ENCODE measurements at regions not wholly inside any gene's neighbourhood (a gene's known extent, or its start where the extent isn't known, plus 50 kb on each side); places are given as distances from the start of the nearest gene placed in this dataset.

DNA sequence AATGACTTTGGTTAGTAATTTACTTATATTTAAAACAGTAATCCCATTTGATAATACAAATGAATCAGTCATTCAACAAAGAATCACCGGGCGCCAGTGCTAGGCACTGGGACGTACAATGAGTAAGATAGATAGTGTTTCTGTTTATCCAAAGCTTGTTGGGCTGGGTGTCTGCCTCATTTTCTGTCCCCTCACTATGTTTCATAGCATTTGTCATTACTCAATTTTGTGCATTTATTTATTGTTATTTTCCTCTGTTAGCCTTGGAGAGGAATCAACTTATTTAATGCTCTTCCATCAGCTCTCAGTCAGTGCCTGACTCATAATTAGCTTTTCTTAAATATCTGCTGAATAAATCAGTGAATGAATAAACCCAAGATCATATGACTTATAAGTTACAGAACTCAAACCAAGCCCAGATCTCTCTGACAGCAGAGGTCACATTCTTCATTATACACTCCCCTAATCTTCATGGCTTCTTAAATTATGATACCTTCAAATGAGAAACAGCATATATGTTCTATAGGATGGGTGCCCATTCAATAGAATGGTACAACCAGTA, 86.2 kb downstream of the TSPAN8 start:
- H3K4me1 ChIP-seq: no peaks in the 10 kb centered on the region
- H3K4me3 ChIP-seq: no peak overlapping the region
- H3K27me3 ChIP-seq (replicated peaks in 1 of 7): no peaks in the 10 kb centered on the region
- intact Hi-C loops (cut with DNase I; ENCODE audit: low total_unique reads): no loop called here
- H3K9me3 ChIP-seq: no peaks in the 10 kb centered on the region
- no peak overlapping the region for H3K27ac ChIP-seq
- no peak for DNase-seq
- WGBS, 5 donors: 42 to 95% (median 88%) methylated on average over 3 of the region's 3 CpGs
- H3K36me3 ChIP-seq: no peaks in the 10 kb centered on the region
- no peak for TF ChIP-seq POLR2AphosphoS5 (IDR thresholded peaks at IDR 0.05)
- no peak for TF ChIP-seq POLR2A (IDR thresholded peaks at IDR 0.05)
- TF ChIP-seq, protein P1, sequence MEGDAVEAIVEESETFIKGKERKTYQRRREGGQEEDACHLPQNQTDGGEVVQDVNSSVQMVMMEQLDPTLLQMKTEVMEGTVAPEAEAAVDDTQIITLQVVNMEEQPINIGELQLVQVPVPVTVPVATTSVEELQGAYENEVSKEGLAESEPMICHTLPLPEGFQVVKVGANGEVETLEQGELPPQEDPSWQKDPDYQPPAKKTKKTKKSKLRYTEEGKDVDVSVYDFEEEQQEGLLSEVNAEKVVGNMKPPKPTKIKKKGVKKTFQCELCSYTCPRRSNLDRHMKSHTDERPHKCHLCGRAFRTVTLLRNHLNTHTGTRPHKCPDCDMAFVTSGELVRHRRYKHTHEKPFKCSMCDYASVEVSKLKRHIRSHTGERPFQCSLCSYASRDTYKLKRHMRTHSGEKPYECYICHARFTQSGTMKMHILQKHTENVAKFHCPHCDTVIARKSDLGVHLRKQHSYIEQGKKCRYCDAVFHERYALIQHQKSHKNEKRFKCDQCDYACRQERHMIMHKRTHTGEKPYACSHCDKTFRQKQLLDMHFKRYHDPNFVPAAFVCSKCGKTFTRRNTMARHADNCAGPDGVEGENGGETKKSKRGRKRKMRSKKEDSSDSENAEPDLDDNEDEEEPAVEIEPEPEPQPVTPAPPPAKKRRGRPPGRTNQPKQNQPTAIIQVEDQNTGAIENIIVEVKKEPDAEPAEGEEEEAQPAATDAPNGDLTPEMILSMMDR (IDR thresholded peaks at IDR 0.05 in 8 of 11, conservative IDR thresholded peaks at IDR 0.05 in 3 of 11): no peak

DNA sequence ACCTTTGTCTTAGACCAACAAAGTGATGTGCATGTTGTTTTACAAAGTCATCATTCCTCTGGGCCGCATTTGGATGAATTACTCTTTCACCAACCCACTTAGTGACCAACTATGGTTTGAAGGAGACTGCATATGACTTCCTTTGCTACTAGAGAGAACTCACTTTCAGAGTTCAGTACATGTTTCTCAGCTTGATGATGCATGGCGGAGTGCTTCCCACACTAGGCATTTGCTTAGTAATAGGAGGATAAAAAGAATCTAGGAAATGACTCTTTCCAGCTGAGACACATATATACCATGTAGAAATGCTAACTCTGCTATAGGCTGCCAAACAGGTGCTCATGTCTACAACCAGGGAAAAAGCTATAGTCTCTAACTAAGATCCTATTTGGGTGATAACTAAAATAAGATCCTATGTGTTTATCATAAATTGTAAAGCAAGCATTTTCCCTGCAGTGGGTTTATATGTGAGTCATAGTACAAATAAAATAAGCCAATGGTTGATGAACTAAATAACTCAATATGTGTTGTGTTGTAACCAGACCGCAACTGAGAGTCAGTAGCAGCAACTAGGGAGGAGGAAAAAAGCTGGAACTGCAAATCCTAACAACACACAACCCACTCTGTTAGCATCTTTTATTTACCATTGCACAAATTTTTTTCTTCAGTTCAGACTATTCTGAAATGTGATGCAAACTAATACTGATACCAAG, 87.2 kb downstream of the TSPAN8 start:
- 83 to 94% (median 92%) methylated on average over 3 of the region's 3 CpGs for WGBS, 5 donors
- no peaks in the 10 kb centered on the region for H3K4me1 ChIP-seq
- no peak for TF ChIP-seq POLR2AphosphoS5 (IDR thresholded peaks at IDR 0.05)
- TF ChIP-seq, protein P1 (IDR thresholded peaks at IDR 0.05 in 8 of 11, conservative IDR thresholded peaks at IDR 0.05 in 3 of 11): no peak
- no peak for TF ChIP-seq POLR2A (IDR thresholded peaks at IDR 0.05)
- H3K36me3 ChIP-seq: no peaks in the 10 kb centered on the region
- intact Hi-C loops (cut with DNase I; ENCODE audit: low total_unique reads): no loop called here
- no peaks in the 10 kb centered on the region for H3K27me3 ChIP-seq (replicated peaks in 1 of 7)
- no peak overlapping the region for H3K4me3 ChIP-seq
- no peak for DNase-seq
- H3K27ac ChIP-seq: no peak overlapping the region
- H3K9me3 ChIP-seq: no peaks in the 10 kb centered on the region

DNA sequence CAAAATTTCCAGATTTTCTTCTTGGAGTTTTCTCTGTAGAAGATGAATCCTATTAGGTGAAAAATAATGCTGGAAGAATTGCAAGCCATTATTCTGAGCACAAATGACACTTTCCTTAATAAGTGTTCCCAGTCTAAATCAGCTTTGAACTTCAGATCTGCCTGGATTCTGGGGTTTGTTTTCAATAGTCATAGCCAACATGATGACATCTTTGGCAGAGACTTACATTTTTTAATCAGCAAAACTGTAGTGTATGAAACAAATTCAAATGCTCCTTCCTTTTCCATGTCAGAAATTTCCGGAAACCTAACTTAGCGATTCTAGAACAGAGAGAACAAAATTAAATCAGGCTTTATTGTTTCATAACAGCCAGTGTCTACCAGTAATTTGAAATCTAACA, 88.5 kb downstream of the TSPAN8 start:
- no peaks in the 10 kb centered on the region for H3K4me1 ChIP-seq
- no peaks in the 10 kb centered on the region for H3K9me3 ChIP-seq
- H3K27me3 ChIP-seq (replicated peaks in 1 of 7): no peaks in the 10 kb centered on the region
- DNase-seq: no peak
- H3K4me3 ChIP-seq: no peak overlapping the region
- H3K36me3 ChIP-seq: no peaks in the 10 kb centered on the region
- no peak for TF ChIP-seq POLR2A (IDR thresholded peaks at IDR 0.05)
- TF ChIP-seq POLR2AphosphoS5 (IDR thresholded peaks at IDR 0.05): no peak
- TF ChIP-seq, protein P1 (IDR thresholded peaks at IDR 0.05 in 8 of 11, conservative IDR thresholded peaks at IDR 0.05 in 3 of 11): no peak
- no peak overlapping the region for H3K27ac ChIP-seq
- WGBS, 5 donors: 87 to 97% (median 92%) methylated on average over 2 of the region's 2 CpGs
- intact Hi-C loops (cut with DNase I; ENCODE audit: low total_unique reads): no loop called here

DNA sequence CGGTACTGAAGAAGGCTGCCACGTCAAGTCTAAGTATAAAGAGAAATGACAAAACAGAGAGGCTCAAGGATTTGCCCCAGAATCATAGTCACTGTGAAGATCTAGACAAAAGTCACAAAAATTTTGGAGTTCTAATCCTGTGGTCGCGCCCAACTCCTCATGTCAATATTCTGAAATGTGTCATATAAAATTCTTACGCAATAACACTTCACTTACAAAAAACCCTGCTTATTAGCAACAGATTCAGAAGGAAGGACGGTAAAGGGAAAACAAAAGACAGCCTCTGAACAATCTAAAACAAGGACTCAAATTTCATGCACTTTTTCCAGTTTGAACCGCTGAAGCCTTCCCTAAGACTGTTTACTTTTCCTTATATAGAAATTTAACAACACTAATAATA, 94.7 kb downstream of the TSPAN8 start:
- DNase-seq: no peak
- intact Hi-C loops (cut with DNase I; ENCODE audit: low total_unique reads): no loop called here
- Histone ChIP-seq H3K4me3 (no peak overlapping the region), H3K4me1 (no peaks in the 10 kb centered on the region), H3K9me3 (no peaks in the 10 kb centered on the region), H3K27me3 (replicated peaks in 1 of 7) (no peaks in the 10 kb centered on the region), H3K27ac (no peak overlapping the region), H3K36me3 (no peaks in the 10 kb centered on the region)
- TF ChIP-seq POLR2A (IDR thresholded peaks at IDR 0.05) (no peak), POLR2AphosphoS5 (IDR thresholded peaks at IDR 0.05) (no peak)
- TF ChIP-seq, protein P1 (IDR thresholded peaks at IDR 0.05 in 8 of 11, conservative IDR thresholded peaks at IDR 0.05 in 3 of 11): no peak
- WGBS, 5 donors: 63 to 83% (median 73%) methylated on average over 7 of the region's 7 CpGs

All from spleen (tissue), 11 donors.